Endothelial cell of umbilical vein (primary cell): ENCODE measurements at regions not wholly inside any gene's neighbourhood (a gene's known extent, or its start where the extent isn't known, plus 50 kb on each side); places are given as distances from the start of the nearest gene placed in this dataset.

Source experiments
- BruUV-seq: library from RNA; stranded (reverse); fragments of 400-500 nt; replicated peaks from 2 replicates; lab custom pipeline; 2021; lab: Mats Ljungman, UMichigan
- CTCF ChIA-PET: fragments of 300-600, 350-600 bp; sonication (Branson Sonifier 250); formaldehyde crosslinking; loops from one replicate; lab custom pipeline; 2021; ENCODE audit warnings: antibody characterized with exemption, inconsistent platforms; lab: Charles Lee
- POLR2A ChIA-PET: fragments of 300-600, 350-600 bp; sonication (Branson Sonifier 250); formaldehyde crosslinking; loops from one replicate; lab custom pipeline; 2021; ENCODE audit warnings: antibody characterized with exemption, inconsistent platforms; lab: Charles Lee
- DNase-seq: peaks from one replicate; pipeline ENCODE4 v3.0.0-alpha.2; 2011; ENCODE audit warnings: low read depth, low spot score
- FAIRE-seq: peaks from 2 replicates; lab custom pipeline; 2011; peaks lifted over from hg19 to GRCh38; lab: Jason Lieb, UNC
- H2AFZ ChIP-seq: 2 replicates; pipeline ENCODE4 v1.6.0; 2012; ENCODE audit warnings: low read depth, low read length, control low read depth, inconsistent platforms
- H3K27ac ChIP-seq: 2 replicates; pipeline ENCODE4 v1.5.1; 2011; ENCODE audit warnings: low read depth, mild to moderate bottlenecking, control low read depth, low read length, moderate library complexity; ENCODE audit not compliant: insufficient read depth
- H3K27me3 ChIP-seq, 2 experiments: 2 replicates each; pipeline versions ENCODE4 v1.6.0 to v1.6.1; 2011; ENCODE audit warnings: low read length in 2 of 2, mixed read lengths in 1 of 2; ENCODE audit not compliant: control insufficient read depth in 2 of 2, insufficient read depth in 2 of 2
- H3K36me3 ChIP-seq, 2 experiments: 2 replicates in 1 of 2; 3 replicates in 1 of 2; pipeline ENCODE4 v1.5.1; 2011; ENCODE audit warnings: low read length in 2 of 2, mild to moderate bottlenecking in 1 of 2, moderate library complexity in 1 of 2; ENCODE audit not compliant: control insufficient read depth in 2 of 2, insufficient read depth in 2 of 2; ENCODE audit errors: extremely low read depth in 1 of 2
- H3K4me1 ChIP-seq: 3 replicates; pipeline ENCODE4 v1.5.1; 2011; ENCODE audit warnings: mild to moderate bottlenecking, low read length; ENCODE audit not compliant: control insufficient read depth, insufficient read depth; ENCODE audit errors: extremely low read depth
- H3K4me2 ChIP-seq: 2 replicates; pipeline ENCODE4 v1.6.1; 2011; ENCODE audit warnings: low read length, control low read depth, mixed read lengths; ENCODE audit not compliant: insufficient read depth
- H3K4me3 ChIP-seq, 3 experiments: fragments of 200-600 bp in 1 of 3; sonication (generic), shearing (Covaris generic) in 1 of 3; replicated peaks in 1 of 3; 2 replicates each; pipeline ENCODE4 v1.5.1; 2011 to 2016; ENCODE audit warnings: control low read depth in 3 of 3, low read length in 3 of 3, mild to moderate bottlenecking in 2 of 3, inconsistent platforms in 1 of 3, low read depth in 1 of 3, moderate library complexity in 1 of 3; ENCODE audit not compliant: insufficient read depth in 1 of 3
- H3K79me2 ChIP-seq: 2 replicates; pipeline ENCODE4 v1.6.0; 2012; ENCODE audit warnings: low read length, inconsistent platforms; ENCODE audit not compliant: control insufficient read depth, insufficient read depth
- H3K9ac ChIP-seq: replicated peaks from 2 replicates; pipeline ENCODE3; 2011; ENCODE audit warnings: low read length, control low read depth; ENCODE audit not compliant: insufficient read depth; ENCODE audit errors: extremely low read depth
- H3K9me1 ChIP-seq: replicated peaks from 3 replicates; pipeline ENCODE4 v1.6.0; 2011; ENCODE audit warnings: mild to moderate bottlenecking, low read length; ENCODE audit not compliant: control insufficient read depth, insufficient read depth; ENCODE audit errors: extremely low read depth
- H3K9me3 ChIP-seq: replicated peaks from 2 replicates; pipeline ENCODE4 v1.5.1; 2012; ENCODE audit warnings: low read length, inconsistent platforms; ENCODE audit not compliant: control insufficient read depth, insufficient read depth
- H4K20me1 ChIP-seq: replicated peaks from 2 replicates; pipeline ENCODE3; 2011; ENCODE audit warnings: mild to moderate bottlenecking, low read length; ENCODE audit not compliant: control insufficient read depth, insufficient read depth; ENCODE audit errors: extremely low read depth
- CTCF ChIP-seq, 2 donors: IDR thresholded peaks; 1 replicate in 1 of 2; 2 replicates in 1 of 2; pipeline ENCODE4 v1.5.1; 2011; ENCODE audit warnings: low read length in 2 of 2, mild to moderate bottlenecking in 2 of 2, moderate library complexity in 2 of 2, control low read depth in 1 of 2, inconsistent platforms in 1 of 2, low read depth in 1 of 2; ENCODE audit not compliant: insufficient read depth in 1 of 2; ENCODE audit errors: extremely low read depth in 1 of 2
- EZH2 ChIP-seq: IDR thresholded peaks from 2 replicates; pipeline ENCODE4 v1.6.1; 2012; ENCODE audit warnings: borderline replicate concordance, low read depth, mild to moderate bottlenecking, moderate library complexity, low read length, inconsistent platforms; ENCODE audit not compliant: severe bottlenecking
- FOS ChIP-seq: IDR thresholded peaks from 2 replicates; pipeline ENCODE4 v1.6.1; 2011; ENCODE audit warnings: mild to moderate bottlenecking, low read length, moderate library complexity, borderline replicate concordance; ENCODE audit not compliant: insufficient read depth
- GATA2 ChIP-seq: IDR thresholded peaks from 2 replicates; pipeline ENCODE4 v1.7.0; 2011; ENCODE audit warnings: low read depth, mild to moderate bottlenecking, moderate library complexity, mixed read lengths, low read length; ENCODE audit not compliant: insufficient read length, insufficient read depth
- JUN ChIP-seq: IDR thresholded peaks from 2 replicates; pipeline ENCODE4 v1.6.1; 2011; ENCODE audit warnings: borderline replicate concordance, low read depth; ENCODE audit not compliant: insufficient read length, insufficient read depth
- MAX ChIP-seq: IDR thresholded peaks from 2 replicates; pipeline ENCODE4 v1.6.1; 2011; ENCODE audit not compliant: insufficient read depth, insufficient read length
- MYC ChIP-seq: IDR thresholded peaks from one replicate; pipeline ENCODE4 v1.6.1; 2011; ENCODE audit warnings: mild to moderate bottlenecking, low read depth, low read length
- POLR2A ChIP-seq: IDR thresholded peaks from 2 replicates; pipeline ENCODE4 v1.6.1; 2012; ENCODE audit warnings: low read depth, mild to moderate bottlenecking, control low read depth, low read length
- POLR2AphosphoS5 ChIP-seq: IDR thresholded peaks from 2 replicates; pipeline ENCODE4 v1.6.1; 2012; ENCODE audit warnings: low read depth, mild to moderate bottlenecking, control low read depth, low read length, moderate library complexity; ENCODE audit not compliant: insufficient read depth
- dilution Hi-C: fragments of 300-500 bp; cut with MboI; formaldehyde crosslinking; loops from one replicate; pipeline ENCODE4 v1.15.0; 2019; ENCODE audit warnings: low sequenced_read_pairs; ENCODE audit not compliant: extremely low pct_ligation_motif_present
- intact Hi-C: fragments of 100-400 bp; cut with micrococcal nuclease; formaldehyde crosslinking; loops from one replicate; pipeline ENCODE4 v1.10.0; 2022

GRCh38 chr17:77849239-77849638 is 109.3 kb upstream of the TNRC6C start:
- FAIRE-seq (no peak), DNase-seq (no peak)
- Histone ChIP-seq H3K4me2 (no peak overlapping the region), H2AFZ (no peak overlapping the region), H3K27me3 (no peaks in the 10 kb centered on the region), H3K36me3 (no peaks in the 10 kb centered on the region), H3K79me2 (no peaks in the 10 kb centered on the region), H3K4me3 (no peak overlapping the region), H3K9ac (no peak overlapping the region), H3K9me3 (no peaks in the 10 kb centered on the region), H3K4me1 (no peaks in the 10 kb centered on the region), H3K9me1 (no peaks in the 10 kb centered on the region), H3K27ac (no peak overlapping the region), H4K20me1 (no peaks in the 10 kb centered on the region)
- BruUV-seq: no TSS peak
- ChIA-PET CTCF (no interaction called here), POLR2A (no interaction called here)
- dilution Hi-C loops: no loop called here
- intact Hi-C loops: no loop called here
- TF ChIP-seq EZH2 (no peak), CTCF (IDR thresholded peaks at IDR 0.05; ENCODE audit: extremely low read depth in 1 of 2, insufficient read depth in 1 of 2, low read depth in 1 of 2, low read length in 2 of 2) (no peak), MYC (no peak), JUN (no peak), GATA2 (no peak), POLR2AphosphoS5 (no peak), POLR2A (no peak), MAX (no peak), FOS (no peak)
